Thymus (tissue), 11 donors: ENCODE measurements at regions not wholly inside any gene's neighbourhood (a gene's known extent, or its start where the extent isn't known, plus 50 kb on each side); places are given as distances from the start of the nearest gene placed in this dataset.
A peak's percentile ranks its signal among the peaks of the same experiment; 100 is the strongest.

Experiments used
- DNase-seq, 9 donors: peaks; one replicate each; pipeline ENCODE4 v3.0.0-alpha.2; 2013; ENCODE audit warnings: low spot score in 9 of 9, low read depth in 6 of 9, missing footprints in 1 of 9
- H3K27ac ChIP-seq, 2 donors: one replicate each; pipeline ENCODE4 v1.5.1; 2013; ENCODE audit warnings: control low read depth in 1 of 2, low read depth in 1 of 2, low read length in 1 of 2, mild to moderate bottlenecking in 1 of 2, moderate library complexity in 1 of 2
- H3K27me3 ChIP-seq, 2 donors: one replicate each; pipeline ENCODE4 v1.5.1; 2013; ENCODE audit warnings: low read length in 1 of 2; ENCODE audit not compliant: control insufficient read depth in 2 of 2, insufficient read depth in 1 of 2
- H3K36me3 ChIP-seq, 2 donors: one replicate each; pipeline ENCODE4 v1.5.1; 2013; ENCODE audit warnings: low read length in 1 of 2, mild to moderate bottlenecking in 1 of 2, moderate library complexity in 1 of 2; ENCODE audit not compliant: control insufficient read depth in 2 of 2, insufficient read depth in 2 of 2
- H3K4me1 ChIP-seq, 2 donors: one replicate each; pipeline ENCODE4 v1.5.1; 2013; ENCODE audit warnings: low read length in 2 of 2; ENCODE audit not compliant: control insufficient read depth in 2 of 2, insufficient read depth in 2 of 2
- H3K4me3 ChIP-seq, 2 donors: one replicate each; pipeline ENCODE4 v1.5.1; 2013; ENCODE audit warnings: low read length in 2 of 2, control low read depth in 1 of 2, mild to moderate bottlenecking in 1 of 2
- H3K9me3 ChIP-seq, 2 donors: one replicate each; pipeline ENCODE4 v1.5.1; 2013; ENCODE audit warnings: low read length in 1 of 2, mild to moderate bottlenecking in 1 of 2; ENCODE audit not compliant: control insufficient read depth in 2 of 2, insufficient read depth in 1 of 2
- WGBS: extraction: QIAGEN DNeasy Blood & Tissue Kit; methylation state at CpG from one replicate; pipeline ENCODE4 v1.1.7; 2013; 5-methylcytosine and 5-hydroxymethylcytosine counted together
- donor health status: healthy.

DNA sequence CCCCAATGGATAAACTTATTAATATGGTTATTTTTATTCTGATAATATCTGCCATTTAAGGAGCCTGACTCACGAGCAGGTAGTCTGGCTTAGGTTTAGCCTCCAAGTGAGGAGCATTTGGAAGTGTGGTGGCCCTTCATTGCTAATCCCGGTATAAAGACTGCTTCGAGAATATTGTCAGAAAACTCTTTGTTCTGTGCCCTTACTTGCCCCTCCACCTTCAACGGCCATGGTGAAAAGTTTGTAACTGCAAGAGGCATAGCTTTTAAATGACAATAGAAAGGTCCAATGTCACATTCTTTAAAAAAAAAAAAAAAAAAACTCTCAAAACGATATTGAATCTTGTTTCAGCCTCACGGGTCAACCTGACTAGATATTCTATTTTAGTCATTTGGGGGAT, 157.4 kb upstream of the PROX1 start:
- H3K36me3 ChIP-seq: no peaks in the 10 kb centered on the region
- WGBS: 83% methylated on average over 6 of the region's 6 CpGs
- H3K4me3 ChIP-seq: no peak overlapping the region
- no peak for DNase-seq
- H3K27ac ChIP-seq: no peak overlapping the region
- H3K4me1 ChIP-seq: no peaks in the 10 kb centered on the region
- H3K9me3 ChIP-seq: no peaks in the 10 kb centered on the region
- no peaks in the 10 kb centered on the region for H3K27me3 ChIP-seq

DNA sequence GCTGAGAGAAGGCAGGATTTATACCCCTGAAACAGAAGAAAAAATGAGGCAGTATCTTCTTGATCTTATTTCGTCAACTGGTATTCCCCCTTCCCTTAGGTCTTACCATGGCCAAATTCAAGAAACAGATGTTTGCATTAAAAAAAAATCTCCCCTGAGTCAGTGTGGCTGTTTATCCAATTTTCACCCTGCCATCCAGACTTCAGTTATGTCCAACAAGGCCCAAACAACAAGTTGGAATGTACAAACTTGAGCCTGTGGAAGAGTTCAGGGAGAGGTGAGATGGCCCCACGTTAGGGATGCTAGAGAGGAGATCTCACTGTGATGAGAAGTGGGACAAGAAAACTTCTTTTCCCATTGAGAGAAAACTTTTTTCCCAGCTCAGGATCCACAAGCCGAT, 147.2 kb upstream of the PROX1 start:
- Histone ChIP-seq H3K4me1 (no peaks in the 10 kb centered on the region), H3K27ac (no peak overlapping the region), H3K4me3 (no peak overlapping the region), H3K36me3 (no peaks in the 10 kb centered on the region), H3K9me3 (no peaks in the 10 kb centered on the region), H3K27me3 (no peaks in the 10 kb centered on the region)
- 86% methylated on average over 3 of the region's 3 CpGs for WGBS
- no peak for DNase-seq

DNA sequence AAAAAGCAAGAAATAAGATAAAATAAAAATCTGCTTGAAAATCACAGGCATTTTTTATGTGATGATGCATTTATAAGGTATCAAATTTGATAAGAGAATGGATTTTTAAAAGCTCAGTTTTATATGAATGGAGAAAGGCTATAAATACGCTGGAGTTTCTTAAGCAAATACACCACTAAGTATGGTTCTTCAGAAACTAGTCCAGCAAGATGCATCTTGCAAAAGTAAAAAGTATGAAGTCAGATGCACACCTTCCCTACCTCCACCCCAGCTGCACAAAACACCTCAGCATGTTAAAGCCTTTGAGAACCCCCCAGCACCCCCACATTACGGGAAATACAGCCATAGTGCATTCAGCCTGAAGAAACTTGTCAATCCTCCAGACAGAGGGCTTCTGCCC, 143.1 kb upstream of the PROX1 start:
- no peaks in the 10 kb centered on the region for H3K9me3 ChIP-seq
- no peak for DNase-seq
- H3K4me3 ChIP-seq: no peak overlapping the region
- H3K27ac ChIP-seq: no peak overlapping the region
- H3K4me1 ChIP-seq: no peaks in the 10 kb centered on the region
- no peaks in the 10 kb centered on the region for H3K27me3 ChIP-seq
- 85% methylated on average over 2 of the region's 2 CpGs for WGBS
- H3K36me3 ChIP-seq: no peaks in the 10 kb centered on the region

DNA sequence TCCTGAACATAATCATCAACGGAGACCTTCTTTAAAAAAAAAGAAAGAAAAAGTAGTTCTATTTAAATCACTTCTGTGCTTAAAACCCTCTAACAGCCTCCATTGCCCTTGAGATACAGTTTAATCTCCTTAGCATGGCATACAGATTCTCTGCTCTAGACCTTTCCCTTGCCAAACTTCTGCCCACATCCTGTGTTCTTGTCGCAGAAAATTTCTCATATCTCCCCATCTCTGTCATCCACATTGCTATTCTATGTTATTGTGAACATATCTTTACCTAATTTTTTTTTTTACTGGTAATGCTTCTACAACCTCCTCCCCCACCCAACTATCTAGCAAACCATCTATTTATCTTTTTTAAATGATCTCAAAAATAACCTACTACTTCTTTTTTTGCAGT, 135.7 kb upstream of the PROX1 start:
- H3K36me3 ChIP-seq: no peaks in the 10 kb centered on the region
- no peaks in the 10 kb centered on the region for H3K9me3 ChIP-seq
- DNase-seq: peak in 7 of 9 donors; percentile 9 to 70 (median 31)
- no peak overlapping the region for H3K27ac ChIP-seq
- no peaks in the 10 kb centered on the region for H3K27me3 ChIP-seq
- no peak overlapping the region for H3K4me3 ChIP-seq
- H3K4me1 ChIP-seq: no peaks in the 10 kb centered on the region
- 46% methylated on average over 2 of the region's 2 CpGs for WGBS

DNA sequence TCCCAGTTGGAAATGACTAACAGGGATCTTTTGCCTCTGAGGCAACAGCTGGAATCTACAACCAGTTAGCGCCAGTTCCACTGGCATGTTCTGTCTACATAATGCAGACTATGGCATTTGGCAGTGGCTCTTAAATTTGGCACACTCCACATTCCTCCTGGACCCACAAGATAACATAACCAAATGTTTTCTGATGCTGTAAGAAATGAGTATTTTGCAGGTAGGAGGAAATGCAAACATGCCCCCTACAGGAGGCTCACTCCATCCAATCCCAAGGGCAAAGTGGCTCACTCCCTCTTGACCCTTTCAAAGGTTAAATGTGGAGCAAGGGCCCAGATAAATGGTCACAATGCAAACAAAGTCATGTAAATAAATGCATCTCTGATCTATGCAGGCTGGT, 129.2 kb upstream of the PROX1 start:
- DNase-seq: no peak
- H3K36me3 ChIP-seq: no peaks in the 10 kb centered on the region
- H3K9me3 ChIP-seq: no peaks in the 10 kb centered on the region
- H3K27me3 ChIP-seq: no peaks in the 10 kb centered on the region
- WGBS: 96% methylated on average over 1 of the region's 1 CpG
- no peak overlapping the region for H3K4me3 ChIP-seq
- H3K4me1 ChIP-seq: no peaks in the 10 kb centered on the region
- no peak overlapping the region for H3K27ac ChIP-seq

DNA sequence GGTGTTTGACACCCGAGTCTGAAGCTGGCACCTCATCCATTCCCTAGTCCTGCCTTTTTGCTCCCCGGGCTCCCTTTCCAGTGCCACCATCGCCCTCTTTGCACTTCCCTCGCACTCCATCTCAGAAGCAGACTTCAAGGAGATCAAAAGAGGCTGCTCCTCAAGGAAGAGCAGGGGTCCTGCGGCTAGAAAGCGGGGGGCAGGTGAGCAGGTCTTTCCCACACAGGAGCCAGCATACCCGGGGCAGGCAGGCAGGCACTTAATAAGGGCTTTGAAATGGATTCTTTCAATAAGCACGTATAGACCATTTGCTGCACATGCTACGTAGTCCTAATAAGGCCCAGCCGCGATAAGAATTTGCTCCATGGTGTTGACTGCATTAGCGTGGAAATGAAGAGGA, 125.9 kb upstream of the PROX1 start:
- Histone ChIP-seq H3K9me3 (no peaks in the 10 kb centered on the region), H3K36me3 (no peaks in the 10 kb centered on the region), H3K4me3 (no peak overlapping the region), H3K27ac (no peak overlapping the region), H3K27me3 (no peaks in the 10 kb centered on the region), H3K4me1 (no peaks in the 10 kb centered on the region)
- 90% methylated on average over 12 of the region's 12 CpGs for WGBS
- DNase-seq: no peak

DNA sequence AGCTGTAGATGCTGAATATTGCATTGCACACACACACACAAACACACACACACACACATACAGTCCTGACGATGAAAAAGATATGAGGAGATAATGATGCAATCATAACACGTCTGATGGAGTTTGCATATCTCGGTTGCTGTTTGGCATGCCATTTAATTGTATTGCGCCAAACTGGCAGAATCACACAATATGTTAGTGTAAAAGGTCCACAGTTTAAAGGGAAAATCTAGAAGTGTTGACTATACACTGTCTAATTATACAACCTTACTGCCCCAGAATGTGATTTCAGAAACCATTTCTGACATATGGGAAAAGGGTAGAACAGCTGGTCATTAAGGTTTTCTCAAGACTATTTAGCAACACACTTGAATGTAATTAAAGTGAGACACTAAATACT, 123.7 kb upstream of the PROX1 start:
- no peak overlapping the region for H3K27ac ChIP-seq
- no peak overlapping the region for H3K4me3 ChIP-seq
- 94% methylated on average over 4 of the region's 4 CpGs for WGBS
- H3K36me3 ChIP-seq: no peaks in the 10 kb centered on the region
- H3K27me3 ChIP-seq: no peaks in the 10 kb centered on the region
- no peaks in the 10 kb centered on the region for H3K9me3 ChIP-seq
- no peak for DNase-seq
- H3K4me1 ChIP-seq: no peaks in the 10 kb centered on the region

DNA sequence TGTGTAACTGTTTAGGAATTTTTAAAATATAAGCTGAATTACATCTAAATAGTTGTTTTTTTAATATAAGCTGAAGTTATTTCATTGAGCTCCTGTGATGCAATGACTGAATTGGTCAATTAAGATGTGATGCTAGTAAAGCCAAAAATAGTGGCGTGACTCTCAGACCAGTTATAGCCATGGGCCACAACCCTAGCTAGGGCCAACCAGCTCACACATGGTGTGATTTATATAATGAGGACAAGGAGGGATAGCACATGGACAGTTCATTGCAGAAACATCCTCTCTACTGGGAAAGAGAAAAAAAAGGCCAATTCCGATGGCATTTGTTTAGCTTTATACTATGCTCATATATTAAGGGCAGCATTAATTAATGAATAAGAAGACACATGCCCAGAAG, 119.3 kb upstream of the PROX1 start:
- WGBS: 95% methylated on average over 2 of the region's 2 CpGs
- no peak overlapping the region for H3K27ac ChIP-seq
- H3K4me3 ChIP-seq: no peak overlapping the region
- no peaks in the 10 kb centered on the region for H3K36me3 ChIP-seq
- no peaks in the 10 kb centered on the region for H3K4me1 ChIP-seq
- H3K27me3 ChIP-seq: no peaks in the 10 kb centered on the region
- H3K9me3 ChIP-seq: no peaks in the 10 kb centered on the region
- DNase-seq: no peak

DNA sequence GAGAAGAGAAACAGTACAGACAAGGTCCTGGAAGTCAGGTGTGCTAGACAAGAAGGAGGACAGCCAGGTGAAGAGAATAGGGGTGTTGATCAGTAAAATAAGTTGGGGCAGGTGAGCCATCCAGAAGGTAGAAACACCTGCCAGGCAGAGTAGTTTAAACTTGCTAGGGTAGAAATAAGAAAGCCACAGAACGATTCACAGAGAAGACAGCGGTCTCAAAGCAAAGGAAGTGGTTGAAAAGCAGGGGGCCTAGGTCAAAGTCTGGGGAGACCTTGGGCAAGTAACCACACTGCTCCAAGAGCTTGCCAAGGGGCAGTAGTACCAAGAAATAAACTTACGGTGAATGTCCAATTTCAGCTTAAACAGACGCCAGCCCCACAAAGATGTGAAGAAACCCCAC, 116.6 kb upstream of the PROX1 start:
- H3K27ac ChIP-seq: no peak overlapping the region
- 89% methylated on average over 4 of the region's 4 CpGs for WGBS
- DNase-seq: peak in 1 of 9 donors; percentile 22

DNA sequence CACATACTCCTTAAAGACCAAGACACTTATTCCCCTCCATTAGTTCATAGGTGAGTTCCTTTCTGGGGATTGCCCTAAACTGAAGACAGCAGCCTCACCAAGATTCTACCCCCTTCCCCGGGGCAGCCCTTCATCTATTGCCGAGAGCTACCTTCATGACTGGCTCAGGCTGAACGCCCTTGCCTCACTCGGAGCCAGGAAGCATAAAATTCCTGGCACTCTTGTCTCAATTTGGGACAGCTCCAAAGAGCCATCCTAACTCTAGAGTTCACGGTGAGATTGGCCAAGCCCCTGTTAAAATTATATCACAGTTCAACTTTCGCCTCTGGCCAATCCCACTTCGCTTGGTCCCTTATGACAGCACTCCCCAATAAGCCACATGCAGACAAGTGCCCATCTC, 113.0 kb upstream of the PROX1 start:
- Histone ChIP-seq H3K27me3 (no peaks in the 10 kb centered on the region), H3K27ac (no peak overlapping the region), H3K36me3 (no peaks in the 10 kb centered on the region), H3K4me3 (no peak overlapping the region), H3K4me1 (no peaks in the 10 kb centered on the region), H3K9me3 (no peaks in the 10 kb centered on the region)
- 94% methylated on average over 7 of the region's 7 CpGs for WGBS
- no peak for DNase-seq

More for the DNA sequence above, 116.6 kb upstream of the PROX1 start:
- Histone ChIP-seq H3K9me3 (no peaks in the 10 kb centered on the region), H3K4me3 (no peak overlapping the region), H3K27me3 (no peaks in the 10 kb centered on the region), H3K4me1 (no peaks in the 10 kb centered on the region), H3K36me3 (no peaks in the 10 kb centered on the region)
